HCT116 (cell line): ENCODE measurements at regions not wholly inside any gene's neighbourhood (a gene's known extent, or its start where the extent isn't known, plus 50 kb on each side); places are given as distances from the start of the nearest gene placed in this dataset.

ENCODE experiments used
- ATAC-seq: fragments of 200-7000 bp; cut with Tn5 transposase; 2 replicates; pipeline ENCODE4 v1.9.1; 2020; ENCODE audit warnings: mild to moderate bottlenecking, moderate library complexity
- BruUV-seq: library from RNA; stranded (reverse); fragments of 400-500 nt; replicated peaks from 2 replicates; lab custom pipeline; 2021; lab: Mats Ljungman, UMichigan
- CTCF ChIA-PET: fragments of 300-600 bp; sonication (Branson Sonifier 250); formaldehyde crosslinking; loops from one replicate; lab custom pipeline; 2021; ENCODE audit warnings: antibody characterized with exemption; lab: Charles Lee
- POLR2A ChIA-PET: fragments of 300-600, 350-600 bp; sonication (Branson Sonifier 250); formaldehyde crosslinking; loops from one replicate; lab custom pipeline; 2021; ENCODE audit warnings: antibody characterized with exemption; lab: Charles Lee
- RAD21 ChIA-PET, 2 experiments: fragments of 300-600 bp; sonication (Branson Sonifier 250); formaldehyde crosslinking; loops; one replicate each; lab custom pipeline; 2023; ENCODE audit warnings: low total read pairs in 2 of 2; ENCODE audit not compliant: uncharacterized antibody in 2 of 2, unreplicated experiment in 2 of 2, low non-redundant PET in 1 of 2; lab: Charles Lee
- DNase-seq: peaks from one replicate; pipeline ENCODE4 v3.0.0-alpha.2; 2010; ENCODE audit warnings: low read depth, low spot score
- H2AFZ ChIP-seq: fragments of 200-600 bp; shearing (Covaris generic), sonication (generic); 2 replicates; pipeline ENCODE4 v1.6.1; 2017; ENCODE audit warnings: low read depth, mixed run types, mixed read lengths, antibody characterized with exemption, low read length; ENCODE audit not compliant: poor library complexity, severe bottlenecking
- H3K27ac ChIP-seq: 2 replicates; pipeline ENCODE4 v1.5.1; 2012; ENCODE audit warnings: low read depth, low read length
- H3K27me3 ChIP-seq: fragments of 200-600 bp; sonication (generic); 2 replicates; pipeline ENCODE4 v1.6.1; 2016; ENCODE audit warnings: mixed run types, low read length, mixed read lengths; ENCODE audit not compliant: insufficient read depth
- H3K36me3 ChIP-seq, 2 experiments: fragments of 200-500 bp in 1 of 2; fragments of 200-600 bp in 1 of 2; sonication (Bioruptor generic) in 1 of 2; sonication (generic) in 1 of 2; 2 replicates each; pipeline versions ENCODE4 v1.5.1 to v1.6.1; 2014 to 2016; ENCODE audit warnings: low read length in 2 of 2, inconsistent platforms in 1 of 2, mixed read lengths in 1 of 2, mixed run types in 1 of 2; ENCODE audit not compliant: insufficient read depth in 2 of 2, control insufficient read depth in 1 of 2
- H3K4me1 ChIP-seq, 2 experiments: fragments of 200-600 bp in 1 of 2; sonication (generic) in 1 of 2; 2 replicates each; pipeline versions ENCODE4 v1.5.1 to v1.6.1; 2012 to 2017; ENCODE audit warnings: low read length in 2 of 2, inconsistent platforms in 1 of 2, mild to moderate bottlenecking in 1 of 2, mixed read lengths in 1 of 2, mixed run types in 1 of 2, moderate library complexity in 1 of 2; ENCODE audit not compliant: insufficient read depth in 2 of 2, control insufficient read depth in 1 of 2
- H3K4me2 ChIP-seq: fragments of 200-600 bp; sonication (generic); 2 replicates; pipeline ENCODE4 v1.6.1; 2017; ENCODE audit warnings: mixed run types, low read length, mixed read lengths
- H3K4me3 ChIP-seq, 2 experiments: fragments of 200-600 bp in 1 of 2; sonication (generic) in 1 of 2; replicated peaks in 1 of 2; 2 replicates each; pipeline ENCODE4 v1.5.1; 2011 to 2016; ENCODE audit warnings: low read length in 2 of 2, control low read depth in 1 of 2, low read depth in 1 of 2, mild to moderate bottlenecking in 1 of 2, mixed read lengths in 1 of 2, mixed run types in 1 of 2
- H3K79me2 ChIP-seq: fragments of 200-600 bp; sonication (generic); 2 replicates; pipeline ENCODE4 v1.6.1; 2017; ENCODE audit warnings: mild to moderate bottlenecking, mixed run types, low read length, moderate library complexity, mixed read lengths; ENCODE audit not compliant: insufficient read depth
- H3K9ac ChIP-seq: fragments of 200-600 bp; sonication (generic); 2 replicates; pipeline ENCODE4 v1.6.1; 2016; ENCODE audit warnings: low read length, mixed read lengths
- H3K9me2 ChIP-seq: fragments of 200-600 bp; sonication (generic), shearing (Covaris generic); 2 replicates; pipeline ENCODE4 v1.6.1; 2017; ENCODE audit warnings: mixed run types, mild to moderate bottlenecking, moderate library complexity; ENCODE audit not compliant: insufficient read depth
- H3K9me3 ChIP-seq, 2 experiments: fragments of 200-500 bp in 1 of 2; fragments of 200-600 bp in 1 of 2; sonication (Bioruptor generic) in 1 of 2; sonication (generic) in 1 of 2; 2 replicates each; pipeline ENCODE4 v1.6.1; 2014 to 2017; ENCODE audit warnings: low read length in 2 of 2, mixed read lengths in 2 of 2, inconsistent platforms in 1 of 2, low read depth in 1 of 2, mild to moderate bottlenecking in 1 of 2, mixed run types in 1 of 2, moderate library complexity in 1 of 2; ENCODE audit not compliant: control insufficient read depth in 1 of 2, insufficient read depth in 1 of 2
- H4K20me1 ChIP-seq: fragments of 200-600 bp; sonication (generic), shearing (Covaris generic); 2 replicates; pipeline ENCODE4 v1.6.1; 2017; ENCODE audit warnings: mixed run types, mild to moderate bottlenecking, moderate library complexity; ENCODE audit not compliant: insufficient read depth
- CBX3 ChIP-seq: IDR thresholded peaks from 2 replicates; pipeline ENCODE4 v1.6.1; 2012; ENCODE audit warnings: low read depth
- CEBPB ChIP-seq: IDR thresholded peaks from 2 replicates; pipeline ENCODE4 v1.6.1; 2012; ENCODE audit warnings: low read depth
- EGR1 ChIP-seq: IDR thresholded peaks from 2 replicates; pipeline ENCODE4 v1.6.1; 2012; ENCODE audit warnings: low read depth
- EZH2 ChIP-seq: fragments of 200-600 bp; sonication (generic); IDR thresholded peaks from 2 replicates; pipeline ENCODE4 v1.6.1; 2017; ENCODE audit warnings: antibody characterized with exemption, mixed run types
- EZH2phosphoT487 ChIP-seq: fragments of 200-600 bp; IDR thresholded peaks from 2 replicates; pipeline ENCODE4 v1.6.1; 2018; ENCODE audit warnings: antibody characterized with exemption, borderline replicate concordance
- FOSL1 ChIP-seq: IDR thresholded peaks from 2 replicates; pipeline ENCODE4 v1.6.1; 2012; ENCODE audit warnings: low read depth
- JUND ChIP-seq: IDR thresholded peaks from 2 replicates; pipeline ENCODE4 v1.6.1; 2012
- POLR2A ChIP-seq: IDR thresholded peaks from 2 replicates; pipeline ENCODE4 v1.7.0; 2011; ENCODE audit warnings: borderline replicate concordance; ENCODE audit not compliant: insufficient read depth, insufficient read length; ENCODE audit errors: extremely low read depth
- SIN3A ChIP-seq: IDR thresholded peaks from 2 replicates; pipeline ENCODE4 v1.6.1; 2012; ENCODE audit warnings: low read depth
- SRF ChIP-seq: IDR thresholded peaks from 2 replicates; pipeline ENCODE4 v1.6.1; 2012; ENCODE audit warnings: low read depth
- TCF7L2 ChIP-seq: IDR thresholded peaks from 2 replicates; pipeline ENCODE4 v1.7.0; 2011; ENCODE audit warnings: borderline replicate concordance, inconsistent platforms; ENCODE audit not compliant: insufficient read depth, insufficient read length; ENCODE audit errors: extremely low read depth
- YY1 ChIP-seq: IDR thresholded peaks from 2 replicates; pipeline ENCODE4 v1.6.1; 2011; ENCODE audit warnings: low read length, low read depth, moderate library complexity, mild to moderate bottlenecking; ENCODE audit not compliant: insufficient replicate concordance; ENCODE audit errors: extremely low read depth
- ZFX ChIP-seq: fragments of 450-650 bp; IDR thresholded peaks from 2 replicates; pipeline ENCODE4 v1.6.1; 2017
- ZNF274 ChIP-seq: fragments of 200-500 bp; sonication (Bioruptor generic); IDR thresholded peaks from 2 replicates; pipeline ENCODE4 v1.6.1; 2014; ENCODE audit warnings: mild to moderate bottlenecking, low read depth, low read length, inconsistent platforms
- intact Hi-C: fragments of 100-400 bp; cut with micrococcal nuclease; formaldehyde crosslinking; loops from 2 replicates; pipeline ENCODE4 v1.10.0; 2022
- TF ChIP-seq, protein P1 (sequence below): IDR thresholded peaks from 2 replicates; pipeline ENCODE4 v1.6.1; 2012
- TF ChIP-seq, protein P2 (sequence below), 3 experiments: fragments of 200-600 bp in 1 of 3; sonication (generic) in 1 of 3; IDR thresholded peaks in 2 of 3; conservative IDR thresholded peaks in 1 of 3; 2 replicates each; pipeline ENCODE4 v1.5.1; 2012 to 2017; ENCODE audit warnings: low read depth in 2 of 3, low read length in 2 of 3, antibody characterized with exemption in 1 of 3, borderline replicate concordance in 1 of 3, control low read depth in 1 of 3, mild to moderate bottlenecking in 1 of 3, mixed read lengths in 1 of 3, mixed run types in 1 of 3, moderate library complexity in 1 of 3; ENCODE audit not compliant: insufficient read depth in 1 of 3
- TF ChIP-seq, protein P3 (sequence below): IDR thresholded peaks from 2 replicates; pipeline ENCODE4 v1.6.1; 2012; ENCODE audit warnings: low read depth
- TF ChIP-seq, protein P4 (sequence below): IDR thresholded peaks from 2 replicates; pipeline ENCODE4 v1.6.1; 2011; ENCODE audit warnings: mild to moderate bottlenecking, low read length, moderate library complexity; ENCODE audit not compliant: insufficient replicate concordance; ENCODE audit errors: extremely low read depth
- TF ChIP-seq, protein P5 (sequence below): IDR thresholded peaks from 2 replicates; pipeline ENCODE4 v1.6.1; 2012

DNA sequence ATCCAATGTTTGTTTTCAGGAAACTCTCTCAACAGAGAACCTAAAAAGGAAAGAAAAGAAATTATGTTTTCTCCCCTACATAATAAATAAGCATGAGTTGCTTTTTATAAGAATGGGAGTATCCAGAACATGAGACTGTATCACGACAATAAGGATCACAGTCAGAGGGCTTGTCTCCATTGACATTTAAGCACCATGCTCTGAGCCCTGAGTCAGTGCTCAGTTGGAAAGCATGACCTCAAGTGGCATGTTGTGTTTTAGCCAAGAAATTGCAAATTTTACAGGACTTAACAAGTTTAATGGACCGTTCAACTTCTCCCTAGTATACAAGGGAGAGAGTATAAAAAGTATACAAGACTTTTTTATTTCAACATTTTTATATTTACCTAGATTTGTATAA is 431.6 kb downstream of the GJA1 start:
- Histone ChIP-seq H3K9me3 (no peaks in the 10 kb centered on the region), H3K9me2 (no peaks in the 10 kb centered on the region), H3K9ac (no peak overlapping the region), H3K4me1 (no peaks in the 10 kb centered on the region), H4K20me1 (no peaks in the 10 kb centered on the region), H3K36me3 (no peaks in the 10 kb centered on the region), H3K27ac (no peak overlapping the region), H3K4me3 (no peak overlapping the region), H3K79me2 (no peaks in the 10 kb centered on the region), H3K27me3 (no peaks in the 10 kb centered on the region)
- no peak for ATAC-seq
- ChIA-PET CTCF (no interaction called here), RAD21 (no interaction called here), POLR2A (no interaction called here)
- no peak for DNase-seq
- BruUV-seq: no TSS peak
- TF ChIP-seq, protein P1, sequence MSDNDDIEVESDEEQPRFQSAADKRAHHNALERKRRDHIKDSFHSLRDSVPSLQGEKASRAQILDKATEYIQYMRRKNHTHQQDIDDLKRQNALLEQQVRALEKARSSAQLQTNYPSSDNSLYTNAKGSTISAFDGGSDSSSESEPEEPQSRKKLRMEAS: no peak
- TF ChIP-seq, protein P2, sequence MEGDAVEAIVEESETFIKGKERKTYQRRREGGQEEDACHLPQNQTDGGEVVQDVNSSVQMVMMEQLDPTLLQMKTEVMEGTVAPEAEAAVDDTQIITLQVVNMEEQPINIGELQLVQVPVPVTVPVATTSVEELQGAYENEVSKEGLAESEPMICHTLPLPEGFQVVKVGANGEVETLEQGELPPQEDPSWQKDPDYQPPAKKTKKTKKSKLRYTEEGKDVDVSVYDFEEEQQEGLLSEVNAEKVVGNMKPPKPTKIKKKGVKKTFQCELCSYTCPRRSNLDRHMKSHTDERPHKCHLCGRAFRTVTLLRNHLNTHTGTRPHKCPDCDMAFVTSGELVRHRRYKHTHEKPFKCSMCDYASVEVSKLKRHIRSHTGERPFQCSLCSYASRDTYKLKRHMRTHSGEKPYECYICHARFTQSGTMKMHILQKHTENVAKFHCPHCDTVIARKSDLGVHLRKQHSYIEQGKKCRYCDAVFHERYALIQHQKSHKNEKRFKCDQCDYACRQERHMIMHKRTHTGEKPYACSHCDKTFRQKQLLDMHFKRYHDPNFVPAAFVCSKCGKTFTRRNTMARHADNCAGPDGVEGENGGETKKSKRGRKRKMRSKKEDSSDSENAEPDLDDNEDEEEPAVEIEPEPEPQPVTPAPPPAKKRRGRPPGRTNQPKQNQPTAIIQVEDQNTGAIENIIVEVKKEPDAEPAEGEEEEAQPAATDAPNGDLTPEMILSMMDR (IDR thresholded peaks at IDR 0.05 in 2 of 3, conservative IDR thresholded peaks at IDR 0.05 in 1 of 3; ENCODE audit: borderline replicate concordance in 1 of 3, insufficient read depth in 1 of 3, low read depth in 2 of 3, low read length in 2 of 3): no peak
- TF ChIP-seq POLR2A (no peak), TCF7L2 (no peak), EZH2phosphoT487 (no peak), CEBPB (no peak), ZFX (no peak), JUND (no peak), CBX3 (no peak), ZNF274 (no peak), EGR1 (no peak), SIN3A (no peak), FOSL1 (no peak), YY1 (no peak), EZH2 (no peak), SRF (no peak)
- TF ChIP-seq, protein P3, sequence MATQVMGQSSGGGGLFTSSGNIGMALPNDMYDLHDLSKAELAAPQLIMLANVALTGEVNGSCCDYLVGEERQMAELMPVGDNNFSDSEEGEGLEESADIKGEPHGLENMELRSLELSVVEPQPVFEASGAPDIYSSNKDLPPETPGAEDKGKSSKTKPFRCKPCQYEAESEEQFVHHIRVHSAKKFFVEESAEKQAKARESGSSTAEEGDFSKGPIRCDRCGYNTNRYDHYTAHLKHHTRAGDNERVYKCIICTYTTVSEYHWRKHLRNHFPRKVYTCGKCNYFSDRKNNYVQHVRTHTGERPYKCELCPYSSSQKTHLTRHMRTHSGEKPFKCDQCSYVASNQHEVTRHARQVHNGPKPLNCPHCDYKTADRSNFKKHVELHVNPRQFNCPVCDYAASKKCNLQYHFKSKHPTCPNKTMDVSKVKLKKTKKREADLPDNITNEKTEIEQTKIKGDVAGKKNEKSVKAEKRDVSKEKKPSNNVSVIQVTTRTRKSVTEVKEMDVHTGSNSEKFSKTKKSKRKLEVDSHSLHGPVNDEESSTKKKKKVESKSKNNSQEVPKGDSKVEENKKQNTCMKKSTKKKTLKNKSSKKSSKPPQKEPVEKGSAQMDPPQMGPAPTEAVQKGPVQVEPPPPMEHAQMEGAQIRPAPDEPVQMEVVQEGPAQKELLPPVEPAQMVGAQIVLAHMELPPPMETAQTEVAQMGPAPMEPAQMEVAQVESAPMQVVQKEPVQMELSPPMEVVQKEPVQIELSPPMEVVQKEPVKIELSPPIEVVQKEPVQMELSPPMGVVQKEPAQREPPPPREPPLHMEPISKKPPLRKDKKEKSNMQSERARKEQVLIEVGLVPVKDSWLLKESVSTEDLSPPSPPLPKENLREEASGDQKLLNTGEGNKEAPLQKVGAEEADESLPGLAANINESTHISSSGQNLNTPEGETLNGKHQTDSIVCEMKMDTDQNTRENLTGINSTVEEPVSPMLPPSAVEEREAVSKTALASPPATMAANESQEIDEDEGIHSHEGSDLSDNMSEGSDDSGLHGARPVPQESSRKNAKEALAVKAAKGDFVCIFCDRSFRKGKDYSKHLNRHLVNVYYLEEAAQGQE: no peak
- TF ChIP-seq, protein P4, sequence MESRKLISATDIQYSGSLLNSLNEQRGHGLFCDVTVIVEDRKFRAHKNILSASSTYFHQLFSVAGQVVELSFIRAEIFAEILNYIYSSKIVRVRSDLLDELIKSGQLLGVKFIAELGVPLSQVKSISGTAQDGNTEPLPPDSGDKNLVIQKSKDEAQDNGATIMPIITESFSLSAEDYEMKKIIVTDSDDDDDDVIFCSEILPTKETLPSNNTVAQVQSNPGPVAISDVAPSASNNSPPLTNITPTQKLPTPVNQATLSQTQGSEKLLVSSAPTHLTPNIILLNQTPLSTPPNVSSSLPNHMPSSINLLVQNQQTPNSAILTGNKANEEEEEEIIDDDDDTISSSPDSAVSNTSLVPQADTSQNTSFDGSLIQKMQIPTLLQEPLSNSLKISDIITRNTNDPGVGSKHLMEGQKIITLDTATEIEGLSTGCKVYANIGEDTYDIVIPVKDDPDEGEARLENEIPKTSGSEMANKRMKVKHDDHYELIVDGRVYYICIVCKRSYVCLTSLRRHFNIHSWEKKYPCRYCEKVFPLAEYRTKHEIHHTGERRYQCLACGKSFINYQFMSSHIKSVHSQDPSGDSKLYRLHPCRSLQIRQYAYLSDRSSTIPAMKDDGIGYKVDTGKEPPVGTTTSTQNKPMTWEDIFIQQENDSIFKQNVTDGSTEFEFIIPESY: no peak
- TF ChIP-seq, protein P5, sequence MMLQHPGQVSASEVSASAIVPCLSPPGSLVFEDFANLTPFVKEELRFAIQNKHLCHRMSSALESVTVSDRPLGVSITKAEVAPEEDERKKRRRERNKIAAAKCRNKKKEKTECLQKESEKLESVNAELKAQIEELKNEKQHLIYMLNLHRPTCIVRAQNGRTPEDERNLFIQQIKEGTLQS: no peak
- TF ChIP-seq, all 23 proteins: peak for 0
- H2AFZ ChIP-seq: no peak overlapping the region
- H3K4me2 ChIP-seq: no peak overlapping the region
- intact Hi-C loops: no loop called here
